Astrocyte of the cerebellum (primary cell): ENCODE measurements at regions not wholly inside any gene's neighbourhood (a gene's known extent, or its start where the extent isn't known, plus 50 kb on each side); places are given as distances from the start of the nearest gene placed in this dataset.

Experiments used
- DNase-seq: peaks from one replicate; pipeline ENCODE4 v3.0.0-alpha.2; 2011; ENCODE audit warnings: low read depth
- H3K4me3 ChIP-seq: 2 replicates; pipeline ENCODE4 v1.5.1; 2011; ENCODE audit warnings: mild to moderate bottlenecking, low read depth, low read length, moderate library complexity
- in situ Hi-C: cut with HindIII; loops from 2 replicates; pipeline ENCODE4 v1.10.0; 2017; ENCODE audit warnings: low sequenced_read_pairs
- TF ChIP-seq, protein P1 (sequence below): IDR thresholded peaks from 2 replicates; pipeline ENCODE4 v1.5.1; 2012; ENCODE audit warnings: low read length, low read depth, moderate library complexity, mild to moderate bottlenecking; ENCODE audit errors: missing control alignments

DNA sequence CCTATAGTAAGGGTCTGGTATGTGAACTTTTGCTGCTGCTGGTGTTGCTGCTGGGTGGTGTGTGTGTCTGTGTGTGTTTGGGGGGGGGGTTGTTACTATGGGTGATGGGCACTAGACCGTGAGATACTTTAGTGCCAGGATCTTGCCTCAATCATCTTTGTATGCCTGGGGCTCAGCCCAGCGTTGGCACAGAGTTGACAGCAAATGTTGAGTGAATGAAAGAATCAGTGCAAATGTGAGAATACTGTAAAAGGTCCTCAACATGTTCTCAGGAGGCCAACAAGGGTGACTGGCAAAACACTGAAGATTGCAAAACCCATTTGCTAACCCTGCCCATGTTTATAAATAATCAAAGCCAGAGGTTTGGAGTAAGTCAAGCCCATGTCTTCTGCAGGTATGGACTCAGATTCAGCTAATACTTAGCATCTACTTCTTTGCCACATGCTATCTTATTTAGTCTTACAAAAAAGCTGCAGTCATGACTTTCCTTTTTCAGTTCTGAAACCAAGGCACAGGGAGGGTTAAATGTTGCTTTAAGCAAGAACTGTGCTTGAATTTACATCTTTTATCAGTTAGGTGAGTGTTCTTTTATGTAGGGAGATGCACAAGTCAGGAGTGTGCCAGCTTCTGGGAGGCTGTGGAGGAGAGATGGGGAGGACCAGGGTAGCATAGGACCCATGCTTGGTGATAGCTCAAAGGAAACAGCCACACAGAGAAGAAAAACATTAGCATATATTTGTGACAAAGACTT is 125.3 kb upstream of the SPACA1 start:
- TF ChIP-seq, protein P1, sequence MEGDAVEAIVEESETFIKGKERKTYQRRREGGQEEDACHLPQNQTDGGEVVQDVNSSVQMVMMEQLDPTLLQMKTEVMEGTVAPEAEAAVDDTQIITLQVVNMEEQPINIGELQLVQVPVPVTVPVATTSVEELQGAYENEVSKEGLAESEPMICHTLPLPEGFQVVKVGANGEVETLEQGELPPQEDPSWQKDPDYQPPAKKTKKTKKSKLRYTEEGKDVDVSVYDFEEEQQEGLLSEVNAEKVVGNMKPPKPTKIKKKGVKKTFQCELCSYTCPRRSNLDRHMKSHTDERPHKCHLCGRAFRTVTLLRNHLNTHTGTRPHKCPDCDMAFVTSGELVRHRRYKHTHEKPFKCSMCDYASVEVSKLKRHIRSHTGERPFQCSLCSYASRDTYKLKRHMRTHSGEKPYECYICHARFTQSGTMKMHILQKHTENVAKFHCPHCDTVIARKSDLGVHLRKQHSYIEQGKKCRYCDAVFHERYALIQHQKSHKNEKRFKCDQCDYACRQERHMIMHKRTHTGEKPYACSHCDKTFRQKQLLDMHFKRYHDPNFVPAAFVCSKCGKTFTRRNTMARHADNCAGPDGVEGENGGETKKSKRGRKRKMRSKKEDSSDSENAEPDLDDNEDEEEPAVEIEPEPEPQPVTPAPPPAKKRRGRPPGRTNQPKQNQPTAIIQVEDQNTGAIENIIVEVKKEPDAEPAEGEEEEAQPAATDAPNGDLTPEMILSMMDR, result no peak
- no peak for DNase-seq
- no peak overlapping the region for H3K4me3 ChIP-seq
- in situ Hi-C loops, result no loop called here

DNA sequence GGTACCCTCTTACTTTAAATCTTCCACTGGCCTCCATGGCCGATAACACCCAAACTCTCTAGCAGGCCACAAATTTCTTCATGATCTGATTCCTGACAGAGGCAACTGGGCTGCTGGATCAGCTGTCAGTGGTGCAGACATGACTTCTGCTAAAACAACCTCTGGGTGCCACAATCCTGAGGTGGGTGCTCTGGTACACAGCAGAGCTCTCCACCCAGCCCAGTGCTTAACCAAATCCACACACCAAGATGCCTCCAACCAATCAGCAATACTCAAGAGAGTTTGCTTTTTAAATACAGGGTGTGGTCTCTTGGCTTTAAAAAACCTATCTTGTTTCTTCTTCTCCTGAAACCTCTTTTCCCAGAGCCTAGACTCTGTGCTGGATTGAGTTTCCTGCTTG is 126.6 kb upstream of the SPACA1 start:
- in situ Hi-C loops, result no loop called here
- no peak overlapping the region for H3K4me3 ChIP-seq
- DNase-seq, result no peak
- TF ChIP-seq, protein P1, result no peak

DNA sequence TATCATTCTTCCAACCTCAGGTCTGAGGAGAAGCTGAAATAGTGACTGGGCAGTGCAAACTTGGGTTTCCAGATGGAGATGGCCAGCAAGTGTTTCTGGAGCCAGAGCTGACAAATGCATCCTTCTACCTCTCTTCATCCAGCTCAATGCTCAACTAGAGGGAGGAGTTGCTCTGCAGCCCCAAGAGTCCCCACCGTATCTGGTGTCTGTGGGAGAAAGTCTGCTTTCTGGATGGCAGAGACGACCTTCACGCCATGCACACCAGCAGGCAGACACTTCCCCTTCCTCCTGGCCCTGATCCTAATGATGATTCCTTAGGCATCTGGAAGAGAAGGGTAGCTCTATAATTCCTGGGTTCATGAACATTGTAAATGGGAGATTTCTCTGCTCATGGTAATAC is 127.4 kb upstream of the SPACA1 start:
- in situ Hi-C loops, result no loop called here
- H3K4me3 ChIP-seq, result no peak overlapping the region
- TF ChIP-seq, protein P1, result no peak
- DNase-seq, result no peak

DNA sequence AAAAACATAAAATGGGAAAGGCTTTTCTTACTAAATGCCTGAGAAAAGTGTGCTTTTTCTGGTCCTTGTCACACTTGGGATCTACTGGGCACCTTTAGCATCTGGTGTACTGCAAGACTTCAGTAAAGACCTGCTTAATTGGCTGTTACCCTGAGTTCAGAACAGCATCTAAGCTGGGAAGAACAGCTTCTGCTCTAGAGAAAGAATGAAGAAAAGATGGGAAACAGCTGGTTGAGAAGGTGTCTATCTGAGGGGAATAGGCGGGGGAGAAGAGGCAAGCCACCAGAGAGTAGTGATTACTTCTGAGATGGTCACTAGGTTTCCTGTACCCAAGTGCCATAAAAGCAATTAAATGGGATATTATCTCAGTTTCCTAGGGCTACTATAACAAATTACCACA is 128.2 kb upstream of the SPACA1 start:
- TF ChIP-seq, protein P1, result no peak
- DNase-seq, result no peak
- H3K4me3 ChIP-seq, result no peak overlapping the region
- in situ Hi-C loops, result no loop called here

DNA sequence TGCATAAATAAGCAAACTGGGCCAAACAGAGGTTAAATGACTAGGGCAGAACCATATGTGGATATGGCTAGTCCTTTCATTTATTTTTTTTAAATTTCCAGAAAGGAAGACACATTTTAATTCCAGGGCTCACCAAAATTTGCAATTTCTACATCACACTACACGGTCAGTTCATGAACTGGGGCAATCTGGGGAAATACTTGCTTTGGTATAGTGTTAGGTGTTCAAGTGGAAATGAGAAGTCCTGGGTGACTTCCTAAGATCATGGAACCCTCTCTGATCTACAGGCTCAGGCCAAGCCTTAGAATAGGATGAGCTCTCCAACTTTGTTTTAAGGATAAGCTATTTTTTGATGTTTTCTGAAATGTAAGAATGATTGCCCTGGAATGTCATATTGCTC is 128.6 kb upstream of the SPACA1 start:
- TF ChIP-seq, protein P1, result no peak
- H3K4me3 ChIP-seq, result no peak overlapping the region
- in situ Hi-C loops, result no loop called here
- DNase-seq, result no peak

DNA sequence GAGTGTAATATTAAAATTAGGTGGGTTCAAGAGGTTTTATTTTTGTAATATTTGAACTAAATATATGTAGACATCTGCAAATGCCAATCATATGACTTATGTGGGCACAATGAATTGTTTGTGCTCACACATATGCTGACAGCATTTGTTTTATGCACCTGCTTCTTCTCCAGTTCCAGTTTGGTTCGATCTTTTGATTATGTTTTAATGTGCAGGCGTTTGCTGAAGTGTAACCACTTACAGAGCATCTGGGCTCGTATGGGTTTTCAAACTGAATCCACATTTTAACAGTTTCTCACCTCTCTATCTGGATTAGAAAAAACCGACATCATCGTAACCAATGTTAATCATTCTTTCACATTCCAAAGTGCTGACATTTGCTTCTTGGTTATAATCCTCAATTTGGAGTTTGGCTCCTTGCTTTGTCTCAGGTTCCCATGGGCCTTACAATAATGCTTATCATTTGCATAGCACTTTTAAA is 129.1 kb upstream of the SPACA1 start:
- in situ Hi-C loops, result no loop called here
- TF ChIP-seq, protein P1, result no peak
- H3K4me3 ChIP-seq, result no peak overlapping the region
- no peak for DNase-seq
